ENCODE measurements at regions not wholly inside any gene's neighbourhood (a gene's known extent, or its start where the extent isn't known, plus 50 kb on each side); places are given as distances from the start of the nearest gene placed in this dataset.

DNA sequence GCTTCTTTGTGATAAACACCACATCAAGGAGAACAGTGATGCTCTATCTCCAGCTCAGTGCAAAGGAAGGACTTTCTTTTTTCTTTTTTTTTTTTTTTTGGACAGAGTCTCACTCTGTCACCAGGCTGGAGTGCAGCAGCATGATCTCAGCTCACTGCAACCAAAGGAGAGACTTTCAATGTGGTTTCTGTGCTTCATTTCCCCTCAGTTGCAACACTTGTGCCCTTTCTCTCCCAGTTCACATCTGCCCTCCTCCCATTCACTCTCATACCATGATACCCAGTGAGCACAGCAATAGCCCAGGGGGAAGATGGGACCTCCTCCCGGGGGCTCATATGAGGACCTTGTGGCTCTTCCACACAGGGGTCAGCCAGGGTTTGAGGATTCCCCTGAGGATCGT lies 110.0 kb downstream of the MTRR start (continued):
- TF ChIP-seq FOXM1 (IDR thresholded peaks at IDR 0.05; ENCODE audit: low read depth) (no peak), NFIC (IDR thresholded peaks at IDR 0.05; ENCODE audit: borderline replicate concordance) (no peak), TAF1 (IDR thresholded peaks at IDR 0.05; ENCODE audit: borderline replicate concordance, low read depth, low read length) (no peak), EP300 (IDR thresholded peaks at IDR 0.05; ENCODE audit: borderline replicate concordance in 1 of 2, low read depth in 1 of 2, low read length in 1 of 2) (no peak)
- TF ChIP-seq, protein P1, sequence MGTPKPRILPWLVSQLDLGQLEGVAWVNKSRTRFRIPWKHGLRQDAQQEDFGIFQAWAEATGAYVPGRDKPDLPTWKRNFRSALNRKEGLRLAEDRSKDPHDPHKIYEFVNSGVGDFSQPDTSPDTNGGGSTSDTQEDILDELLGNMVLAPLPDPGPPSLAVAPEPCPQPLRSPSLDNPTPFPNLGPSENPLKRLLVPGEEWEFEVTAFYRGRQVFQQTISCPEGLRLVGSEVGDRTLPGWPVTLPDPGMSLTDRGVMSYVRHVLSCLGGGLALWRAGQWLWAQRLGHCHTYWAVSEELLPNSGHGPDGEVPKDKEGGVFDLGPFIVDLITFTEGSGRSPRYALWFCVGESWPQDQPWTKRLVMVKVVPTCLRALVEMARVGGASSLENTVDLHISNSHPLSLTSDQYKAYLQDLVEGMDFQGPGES (IDR thresholded peaks at IDR 0.05; ENCODE audit: low read depth, low read length) = no peak
- TF ChIP-seq, protein P2, sequence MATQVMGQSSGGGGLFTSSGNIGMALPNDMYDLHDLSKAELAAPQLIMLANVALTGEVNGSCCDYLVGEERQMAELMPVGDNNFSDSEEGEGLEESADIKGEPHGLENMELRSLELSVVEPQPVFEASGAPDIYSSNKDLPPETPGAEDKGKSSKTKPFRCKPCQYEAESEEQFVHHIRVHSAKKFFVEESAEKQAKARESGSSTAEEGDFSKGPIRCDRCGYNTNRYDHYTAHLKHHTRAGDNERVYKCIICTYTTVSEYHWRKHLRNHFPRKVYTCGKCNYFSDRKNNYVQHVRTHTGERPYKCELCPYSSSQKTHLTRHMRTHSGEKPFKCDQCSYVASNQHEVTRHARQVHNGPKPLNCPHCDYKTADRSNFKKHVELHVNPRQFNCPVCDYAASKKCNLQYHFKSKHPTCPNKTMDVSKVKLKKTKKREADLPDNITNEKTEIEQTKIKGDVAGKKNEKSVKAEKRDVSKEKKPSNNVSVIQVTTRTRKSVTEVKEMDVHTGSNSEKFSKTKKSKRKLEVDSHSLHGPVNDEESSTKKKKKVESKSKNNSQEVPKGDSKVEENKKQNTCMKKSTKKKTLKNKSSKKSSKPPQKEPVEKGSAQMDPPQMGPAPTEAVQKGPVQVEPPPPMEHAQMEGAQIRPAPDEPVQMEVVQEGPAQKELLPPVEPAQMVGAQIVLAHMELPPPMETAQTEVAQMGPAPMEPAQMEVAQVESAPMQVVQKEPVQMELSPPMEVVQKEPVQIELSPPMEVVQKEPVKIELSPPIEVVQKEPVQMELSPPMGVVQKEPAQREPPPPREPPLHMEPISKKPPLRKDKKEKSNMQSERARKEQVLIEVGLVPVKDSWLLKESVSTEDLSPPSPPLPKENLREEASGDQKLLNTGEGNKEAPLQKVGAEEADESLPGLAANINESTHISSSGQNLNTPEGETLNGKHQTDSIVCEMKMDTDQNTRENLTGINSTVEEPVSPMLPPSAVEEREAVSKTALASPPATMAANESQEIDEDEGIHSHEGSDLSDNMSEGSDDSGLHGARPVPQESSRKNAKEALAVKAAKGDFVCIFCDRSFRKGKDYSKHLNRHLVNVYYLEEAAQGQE (IDR thresholded peaks at IDR 0.05; ENCODE audit: low read depth, low read length) = no peak
- TF ChIP-seq, protein P3, sequence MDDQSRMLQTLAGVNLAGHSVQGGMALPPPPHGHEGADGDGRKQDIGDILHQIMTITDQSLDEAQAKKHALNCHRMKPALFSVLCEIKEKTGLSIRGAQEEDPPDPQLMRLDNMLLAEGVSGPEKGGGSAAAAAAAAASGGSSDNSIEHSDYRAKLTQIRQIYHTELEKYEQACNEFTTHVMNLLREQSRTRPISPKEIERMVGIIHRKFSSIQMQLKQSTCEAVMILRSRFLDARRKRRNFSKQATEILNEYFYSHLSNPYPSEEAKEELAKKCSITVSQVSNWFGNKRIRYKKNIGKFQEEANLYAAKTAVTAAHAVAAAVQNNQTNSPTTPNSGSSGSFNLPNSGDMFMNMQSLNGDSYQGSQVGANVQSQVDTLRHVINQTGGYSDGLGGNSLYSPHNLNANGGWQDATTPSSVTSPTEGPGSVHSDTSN (IDR thresholded peaks at IDR 0.05) = no peak

DNA sequence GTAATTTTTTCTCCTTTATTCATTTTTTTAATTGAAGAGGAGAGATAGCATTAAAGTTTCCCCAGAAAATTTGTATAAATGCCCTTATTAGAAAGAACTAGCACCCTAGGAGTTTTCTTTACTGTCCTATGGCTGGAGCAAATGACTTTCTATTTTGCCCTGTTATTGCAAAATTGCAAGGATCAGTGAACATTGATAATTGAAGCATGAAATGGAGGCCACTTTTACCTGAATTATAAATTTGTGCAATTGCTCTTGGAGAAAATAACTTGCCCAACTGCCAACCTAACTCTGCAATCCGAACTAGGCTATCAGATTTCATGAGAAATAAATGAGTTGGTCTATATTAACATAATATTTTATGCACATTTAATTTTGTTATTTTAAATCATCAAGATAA lies 111.9 kb downstream of the MTRR start:
- Histone ChIP-seq H3K27me3 (ENCODE audit: insufficient read depth) (peaks cover 4% of the 10 kb centered on the region; the same call in 1 of the 2 replicates), H3K27ac (ENCODE audit: low read depth in 2 of 2, low read length in 1 of 2) (no peak overlapping the region), H3K4me2 (no peak overlapping the region), H3K9me3 (no peaks in the 10 kb centered on the region), H3K4me1 (ENCODE audit: control insufficient read depth in 1 of 2, insufficient read depth in 2 of 2, low read depth in 1 of 2, low read length in 1 of 2) (no peaks in the 10 kb centered on the region), H3K9ac (no peak overlapping the region), H2AFZ (ENCODE audit: low read depth) (no peak overlapping the region), H3K4me3 (ENCODE audit: low read depth in 2 of 2, low read length in 1 of 2) (no peak overlapping the region), H3K36me3 (replicated peaks in 1 of 2; ENCODE audit: control insufficient read depth in 1 of 2, insufficient read depth in 2 of 2, low read length in 1 of 2) (no peaks in the 10 kb centered on the region), H4K20me1 (ENCODE audit: insufficient read depth) (no peaks in the 10 kb centered on the region), H3K9me2 (no peaks in the 10 kb centered on the region), H3K79me2 (ENCODE audit: insufficient read depth) (no peaks in the 10 kb centered on the region), H3F3A (replicated peaks; ENCODE audit: insufficient read depth) (no peaks in the 10 kb centered on the region)
- ChIA-PET CTCF (no interaction called here), POLR2A (no interaction called here)
- no peak for TF ChIP-seq JUND (IDR thresholded peaks at IDR 0.05)
- TF ChIP-seq TAF1 (IDR thresholded peaks at IDR 0.05; ENCODE audit: borderline replicate concordance, low read depth, low read length) = no peak
- no peak for TF ChIP-seq GATA2 (CRISPR knock-in tag; IDR thresholded peaks at IDR 0.05)
- no peak for TF ChIP-seq TCF12 (IDR thresholded peaks at IDR 0.05)
- TF ChIP-seq RFX5 (IDR thresholded peaks at IDR 0.05; ENCODE audit: low read length) = no peak
- no peak for TF ChIP-seq NFIC (IDR thresholded peaks at IDR 0.05; ENCODE audit: borderline replicate concordance)
- TF ChIP-seq ELF1 (IDR thresholded peaks at IDR 0.05) = no peak
- no peak for TF ChIP-seq CHD2 (IDR thresholded peaks at IDR 0.05; ENCODE audit: low read length, partially characterized antibody)
- TF ChIP-seq, protein P1 (IDR thresholded peaks at IDR 0.05; ENCODE audit: low read depth, low read length) = no peak
- TF ChIP-seq, protein P4, sequence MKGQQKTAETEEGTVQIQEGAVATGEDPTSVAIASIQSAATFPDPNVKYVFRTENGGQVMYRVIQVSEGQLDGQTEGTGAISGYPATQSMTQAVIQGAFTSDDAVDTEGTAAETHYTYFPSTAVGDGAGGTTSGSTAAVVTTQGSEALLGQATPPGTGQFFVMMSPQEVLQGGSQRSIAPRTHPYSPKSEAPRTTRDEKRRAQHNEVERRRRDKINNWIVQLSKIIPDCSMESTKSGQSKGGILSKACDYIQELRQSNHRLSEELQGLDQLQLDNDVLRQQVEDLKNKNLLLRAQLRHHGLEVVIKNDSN (IDR thresholded peaks at IDR 0.05; ENCODE audit: borderline replicate concordance, low read depth) = no peak
- no peak for TF ChIP-seq MEF2A (IDR thresholded peaks at IDR 0.05; ENCODE audit: borderline replicate concordance, low read depth)
- TF ChIP-seq, protein P5, sequence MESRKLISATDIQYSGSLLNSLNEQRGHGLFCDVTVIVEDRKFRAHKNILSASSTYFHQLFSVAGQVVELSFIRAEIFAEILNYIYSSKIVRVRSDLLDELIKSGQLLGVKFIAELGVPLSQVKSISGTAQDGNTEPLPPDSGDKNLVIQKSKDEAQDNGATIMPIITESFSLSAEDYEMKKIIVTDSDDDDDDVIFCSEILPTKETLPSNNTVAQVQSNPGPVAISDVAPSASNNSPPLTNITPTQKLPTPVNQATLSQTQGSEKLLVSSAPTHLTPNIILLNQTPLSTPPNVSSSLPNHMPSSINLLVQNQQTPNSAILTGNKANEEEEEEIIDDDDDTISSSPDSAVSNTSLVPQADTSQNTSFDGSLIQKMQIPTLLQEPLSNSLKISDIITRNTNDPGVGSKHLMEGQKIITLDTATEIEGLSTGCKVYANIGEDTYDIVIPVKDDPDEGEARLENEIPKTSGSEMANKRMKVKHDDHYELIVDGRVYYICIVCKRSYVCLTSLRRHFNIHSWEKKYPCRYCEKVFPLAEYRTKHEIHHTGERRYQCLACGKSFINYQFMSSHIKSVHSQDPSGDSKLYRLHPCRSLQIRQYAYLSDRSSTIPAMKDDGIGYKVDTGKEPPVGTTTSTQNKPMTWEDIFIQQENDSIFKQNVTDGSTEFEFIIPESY (IDR thresholded peaks at IDR 0.05; ENCODE audit: borderline replicate concordance, low read depth) = no peak
- TF ChIP-seq FOXJ3 (CRISPR knock-in tag; IDR thresholded peaks at IDR 0.05) = no peak
- 0% methylated on average over 1 of the region's 1 CpG for WGBS (ENCODE audit: low lambda C conversion rate)
- no peak for DNase-seq

Data from SK-N-SH (cell line).